CD8-positive, alpha-beta memory T cell (primary cell): ENCODE measurements at regions not wholly inside any gene's neighbourhood (a gene's known extent, or its start where the extent isn't known, plus 50 kb on each side); places are given as distances from the start of the nearest gene placed in this dataset.
A peak's percentile ranks its signal among the peaks of the same experiment; 100 is the strongest.

Source experiments
- CTCF ChIA-PET: fragments of 350-600 bp; sonication (Branson Sonifier 250); formaldehyde crosslinking; loops from one replicate; lab custom pipeline; 2021; ENCODE audit warnings: antibody characterized with exemption; lab: Charles Lee
- POLR2A ChIA-PET: fragments of 350-600 bp; sonication (Branson Sonifier 250); formaldehyde crosslinking; loops from one replicate; lab custom pipeline; 2021; ENCODE audit warnings: antibody characterized with exemption; lab: Charles Lee
- DNase-seq, 5 donors: peaks; one replicate each; pipeline versions ENCODE4 v3.0.0 to v3.0.0-alpha.2; 2020 to 2022; ENCODE audit warnings: mixed read lengths in 1 of 5
- H3K27ac ChIP-seq: one replicate; pipeline ENCODE4 v1.7.0; 2013; ENCODE audit warnings: low read depth, mild to moderate bottlenecking, low read length, moderate library complexity
- H3K27me3 ChIP-seq: 2 replicates; pipeline ENCODE4 v1.7.0; 2013; ENCODE audit warnings: low read length, mild to moderate bottlenecking; ENCODE audit not compliant: insufficient read depth, poor library complexity, severe bottlenecking
- H3K36me3 ChIP-seq: 2 replicates; pipeline ENCODE4 v1.7.0; 2013; ENCODE audit warnings: mild to moderate bottlenecking, low read length, moderate library complexity; ENCODE audit not compliant: insufficient read depth
- H3K4me1 ChIP-seq: 2 replicates; pipeline ENCODE4 v1.7.0; 2013; ENCODE audit warnings: mild to moderate bottlenecking, low read length, moderate library complexity; ENCODE audit not compliant: insufficient read depth
- H3K4me3 ChIP-seq: 2 replicates; pipeline ENCODE4 v1.7.0; 2013; ENCODE audit warnings: mild to moderate bottlenecking, low read length
- H3K9me3 ChIP-seq: 2 replicates; pipeline ENCODE4 v1.7.0; 2013; ENCODE audit warnings: mild to moderate bottlenecking, low read length
- H3K27ac Mint-ChIP-seq, 8 donors: one replicate each; pipeline ENCODE4 v1.8.0; 2020 to 2021; ENCODE audit warnings: mixed read lengths in 8 of 8, mild to moderate bottlenecking in 6 of 8, inconsistent platforms in 3 of 8, moderate library complexity in 3 of 8
- H3K27me3 Mint-ChIP-seq, 2 donors: one replicate each; pipeline ENCODE4 v1.8.0; 2020 to 2021; ENCODE audit warnings: mixed read lengths in 2 of 2, mild to moderate bottlenecking in 1 of 2, moderate library complexity in 1 of 2
- H3K36me3 Mint-ChIP-seq, 3 donors: one replicate each; pipeline ENCODE4 v1.8.0; 2020 to 2021; ENCODE audit warnings: mixed read lengths in 3 of 3, inconsistent platforms in 1 of 3, mild to moderate bottlenecking in 1 of 3
- H3K4me1 Mint-ChIP-seq, 3 donors: one replicate each; pipeline ENCODE4 v1.8.0; 2020 to 2021; ENCODE audit warnings: mixed read lengths in 3 of 3, inconsistent platforms in 1 of 3, mild to moderate bottlenecking in 1 of 3
- H3K4me3 Mint-ChIP-seq, 7 donors: one replicate each; pipeline ENCODE4 v1.8.0; 2020 to 2021; ENCODE audit warnings: mixed read lengths in 7 of 7, mild to moderate bottlenecking in 6 of 7, moderate library complexity in 4 of 7, inconsistent platforms in 2 of 7
- H3K9me3 Mint-ChIP-seq, 5 donors: one replicate each; pipeline ENCODE4 v1.8.0; 2020 to 2022; ENCODE audit warnings: mixed read lengths in 5 of 5, mild to moderate bottlenecking in 3 of 5, moderate library complexity in 2 of 5, inconsistent platforms in 1 of 5

- Histone ChIP-seq H3K4me1 (peaks cover 34% of the 10 kb centered on the region), H3K9me3 (no peaks in the 10 kb centered on the region), H3K27ac (no peak overlapping the region), H3K4me3 (no peak overlapping the region), H3K27me3 (no peaks in the 10 kb centered on the region), H3K36me3 (no peaks in the 10 kb centered on the region)
- Mint-ChIP-seq H3K27ac (peak overlapping the region in 7 of 8 donors; percentile 13 to 85 (median 48)), H3K9me3 (no peaks in the 10 kb centered on the region), H3K4me1 (peaks cover 37 to 66% (median 58%) of the 10 kb centered on the region in 3 donors), H3K4me3 (peak overlapping the region in 6 of 7 donors; percentile 43 to 84 (median 60)), H3K27me3 (peaks cover 0 to 5% of the 10 kb centered on the region in 2 donors), H3K36me3 (no peaks in the 10 kb centered on the region)
- ChIA-PET CTCF (no interaction called here), POLR2A (interaction anchor here (0.6 kb wide), 1 partner anchor 13 kb away, joined by 3 read pairs; no protein-coding TSS in a partner anchor)
- DNase-seq, result peak in 4 of 5 donors; percentile 0 to 53 (median 37)
Measured at GRCh38 chr14:105861985-105862465, 335.6 kb downstream of the TMEM121 start.

GRCh38 chr14:105862581-105863239 lies 336.3 kb downstream of the TMEM121 start:
- Histone ChIP-seq H3K27me3 (no peaks in the 10 kb centered on the region), H3K36me3 (no peaks in the 10 kb centered on the region), H3K9me3 (no peaks in the 10 kb centered on the region), H3K4me3 (no peak overlapping the region), H3K4me1 (peaks cover 29% of the 10 kb centered on the region), H3K27ac (no peak overlapping the region)
- POLR2A ChIA-PET, result no interaction called here
- H3K36me3 Mint-ChIP-seq, result no peaks in the 10 kb centered on the region
- H3K4me1 Mint-ChIP-seq, result peaks cover 35 to 59% (median 51%) of the 10 kb centered on the region in 3 donors
- peak in 2 of 5 donors; percentile 0 to 33 for DNase-seq
- peaks cover 0 to 5% of the 10 kb centered on the region in 2 donors for H3K27me3 Mint-ChIP-seq
- H3K27ac Mint-ChIP-seq, result peak overlapping the region in 3 of 8 donors; percentile 75 to 82 (median 81)
- H3K4me3 Mint-ChIP-seq, result peak overlapping the region in 6 of 7 donors; percentile 19 to 82 (median 53)
- no peaks in the 10 kb centered on the region for H3K9me3 Mint-ChIP-seq
- CTCF ChIA-PET, result no interaction called here

GRCh38 chr14:105863296-105864108 lies 337.1 kb downstream of the TMEM121 start:
- Mint-ChIP-seq H3K9me3 (no peaks in the 10 kb centered on the region), H3K27ac (peak overlapping the region in 1 of 8 donors; percentile 75), H3K36me3 (no peaks in the 10 kb centered on the region), H3K4me1 (peaks cover 31 to 51% (median 44%) of the 10 kb centered on the region in 3 donors), H3K4me3 (peak overlapping the region in 2 of 7 donors; percentile 41 to 82), H3K27me3 (peaks cover 0 to 5% of the 10 kb centered on the region in 2 donors)
- DNase-seq, result peak in 2 of 5 donors; percentile 0 to 41
- H3K36me3 ChIP-seq, result no peaks in the 10 kb centered on the region
- ChIA-PET POLR2A (no interaction called here), CTCF (no interaction called here)
- H3K9me3 ChIP-seq, result no peaks in the 10 kb centered on the region
- H3K27me3 ChIP-seq, result no peaks in the 10 kb centered on the region
- H3K27ac ChIP-seq, result no peak overlapping the region
- H3K4me1 ChIP-seq, result peaks cover 29% of the 10 kb centered on the region
- H3K4me3 ChIP-seq, result no peak overlapping the region

- Mint-ChIP-seq H3K4me3 (peak overlapping the region in 1 of 7 donors; percentile 82), H3K27me3 (peaks cover 0 to 5% of the 10 kb centered on the region in 2 donors), H3K4me1 (peaks cover 31 to 45% (median 38%) of the 10 kb centered on the region in 3 donors), H3K36me3 (no peaks in the 10 kb centered on the region), H3K27ac (peak overlapping the region in 1 of 8 donors; percentile 61), H3K9me3 (no peaks in the 10 kb centered on the region)
- H3K9me3 ChIP-seq, result no peaks in the 10 kb centered on the region
- DNase-seq, result peak in 1 of 5 donors; percentile 42
- ChIA-PET POLR2A (no interaction called here), CTCF (no interaction called here)
- peaks cover 26% of the 10 kb centered on the region for H3K4me1 ChIP-seq
- no peak overlapping the region for H3K27ac ChIP-seq
- H3K36me3 ChIP-seq, result no peaks in the 10 kb centered on the region
- H3K4me3 ChIP-seq, result no peak overlapping the region
- no peaks in the 10 kb centered on the region for H3K27me3 ChIP-seq
Measured at GRCh38 chr14:105864116-105864515, 337.7 kb downstream of the TMEM121 start.

DNA sequence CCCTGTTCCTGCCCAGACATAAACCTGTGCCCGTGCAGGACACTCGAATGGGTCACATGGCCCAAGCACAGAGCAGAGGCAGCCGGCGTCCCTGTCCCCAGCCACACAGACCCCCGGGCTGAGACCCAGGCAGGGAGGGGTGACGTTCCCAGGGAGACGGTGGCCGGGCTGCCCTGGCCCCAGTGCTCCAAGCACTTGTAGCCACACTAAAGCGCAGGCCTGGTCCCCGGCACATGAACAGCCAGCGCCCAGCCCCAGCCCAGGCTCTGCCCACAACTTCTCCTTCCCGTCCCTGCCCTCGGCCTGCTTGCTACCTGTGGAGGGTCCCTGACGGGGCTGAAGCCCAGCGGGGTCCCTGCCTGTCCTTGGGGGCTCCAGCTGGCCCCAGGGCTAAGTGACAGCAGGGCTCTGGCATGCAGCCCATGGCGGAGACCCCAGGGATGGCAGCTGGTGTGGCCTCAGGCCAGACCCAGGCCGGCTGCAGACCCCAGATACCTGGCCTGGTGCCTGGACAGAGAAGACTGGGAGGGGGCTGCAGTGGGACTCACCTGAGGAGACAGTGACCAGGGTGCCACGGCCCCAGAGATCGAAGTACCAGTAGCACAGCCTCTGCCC lies 338.4 kb downstream of the TMEM121 start:
- H3K36me3 Mint-ChIP-seq, result no peaks in the 10 kb centered on the region
- Histone ChIP-seq H3K4me1 (peaks cover 23% of the 10 kb centered on the region), H3K9me3 (no peaks in the 10 kb centered on the region), H3K27ac (no peak overlapping the region), H3K4me3 (no peak overlapping the region), H3K27me3 (no peaks in the 10 kb centered on the region), H3K36me3 (no peaks in the 10 kb centered on the region)
- no peaks in the 10 kb centered on the region for H3K9me3 Mint-ChIP-seq
- CTCF ChIA-PET, result no interaction called here
- peak overlapping the region in 1 of 7 donors; percentile 82 for H3K4me3 Mint-ChIP-seq
- POLR2A ChIA-PET, result no interaction called here
- peaks cover 31 to 39% (median 32%) of the 10 kb centered on the region in 3 donors for H3K4me1 Mint-ChIP-seq
- H3K27ac Mint-ChIP-seq, result peak overlapping the region in 2 of 8 donors; percentile 52 to 61
- peak in 1 of 5 donors; percentile 43 for DNase-seq
- peaks cover 0 to 5% of the 10 kb centered on the region in 2 donors for H3K27me3 Mint-ChIP-seq

DNA sequence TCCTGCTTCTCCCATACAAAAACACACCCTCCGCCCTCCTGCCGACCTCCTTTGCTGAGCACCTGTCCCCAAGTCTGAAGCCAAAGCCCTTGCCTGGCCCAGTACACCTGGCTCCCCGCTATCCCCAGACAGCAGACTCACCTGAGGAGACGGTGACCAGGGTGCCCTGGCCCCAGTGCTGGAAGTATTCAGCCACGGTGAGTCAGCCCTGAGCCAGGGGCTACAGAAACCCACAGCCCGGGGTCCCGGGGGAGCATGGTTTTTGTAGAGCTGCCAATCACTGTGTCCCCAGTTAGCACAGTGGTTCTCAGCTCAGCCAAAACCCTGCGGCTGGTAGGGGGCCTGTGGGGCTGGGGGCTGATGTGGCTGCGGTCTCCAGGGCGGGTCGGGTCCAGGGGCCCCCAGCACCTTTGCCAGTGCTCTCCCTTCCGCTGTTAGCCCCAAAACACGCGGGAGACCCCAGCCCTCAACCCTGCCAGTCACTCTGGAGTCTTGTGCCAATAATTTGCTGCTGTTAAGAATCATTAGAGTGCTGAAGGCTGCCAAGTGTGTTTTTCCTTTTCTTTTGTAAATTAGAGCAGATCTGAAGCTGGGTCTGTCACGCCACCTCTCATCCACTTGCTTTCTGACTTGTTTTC lies 339.0 kb downstream of the TMEM121 start:
- Histone ChIP-seq H3K4me1 (peaks cover 21% of the 10 kb centered on the region), H3K4me3 (no peak overlapping the region), H3K27ac (no peak overlapping the region), H3K36me3 (no peaks in the 10 kb centered on the region), H3K9me3 (no peaks in the 10 kb centered on the region), H3K27me3 (no peaks in the 10 kb centered on the region)
- ChIA-PET CTCF (no interaction called here), POLR2A (no interaction called here)
- peak overlapping the region in 1 of 7 donors; percentile 67 for H3K4me3 Mint-ChIP-seq
- no peak overlapping the region for H3K27ac Mint-ChIP-seq
- H3K27me3 Mint-ChIP-seq, result peaks cover 0 to 5% of the 10 kb centered on the region in 2 donors
- peak in 2 of 5 donors; percentile 0 to 33 for DNase-seq
- no peaks in the 10 kb centered on the region for H3K9me3 Mint-ChIP-seq
- H3K36me3 Mint-ChIP-seq, result no peaks in the 10 kb centered on the region
- H3K4me1 Mint-ChIP-seq, result peaks cover 26 to 33% (median 27%) of the 10 kb centered on the region in 3 donors

GRCh38 chr14:105865904-105866840 lies 339.8 kb downstream of the TMEM121 start:
- DNase-seq, result peak in 1 of 5 donors; percentile 39
- H3K36me3 Mint-ChIP-seq, result no peaks in the 10 kb centered on the region
- H3K9me3 Mint-ChIP-seq, result no peaks in the 10 kb centered on the region
- peak overlapping the region in 1 of 7 donors; percentile 58 for H3K4me3 Mint-ChIP-seq
- ChIA-PET POLR2A (no interaction called here), CTCF (no interaction called here)
- no peaks in the 10 kb centered on the region for H3K36me3 ChIP-seq
- H3K9me3 ChIP-seq, result no peaks in the 10 kb centered on the region
- no peak overlapping the region for H3K27ac ChIP-seq
- peaks cover 0 to 4% of the 10 kb centered on the region in 2 donors for H3K27me3 Mint-ChIP-seq
- H3K4me1 ChIP-seq, result peaks cover 14% of the 10 kb centered on the region
- no peak overlapping the region for H3K27ac Mint-ChIP-seq
- no peak overlapping the region for H3K4me3 ChIP-seq
- H3K4me1 Mint-ChIP-seq, result peaks cover 18 to 25% (median 20%) of the 10 kb centered on the region in 3 donors
- no peaks in the 10 kb centered on the region for H3K27me3 ChIP-seq
